HepG2 (cell line): ENCODE measurements at regions not wholly inside any gene's neighbourhood (a gene's known extent, or its start where the extent isn't known, plus 50 kb on each side); places are given as distances from the start of the nearest gene placed in this dataset.
A peak's percentile ranks its signal among the peaks of the same experiment; 100 is the strongest.

Experiments used
- ARID3A ChIP-seq: IDR thresholded peaks from 2 replicates; pipeline ENCODE4 v1.6.1; 2012; ENCODE audit warnings: low read depth, low read length, improper control_type of control experiment
- HNF4A ChIP-seq: sonication (generic); formaldehyde crosslinking; IDR thresholded peaks from 2 replicates; pipeline ENCODE4 v1.4.0; 2020; ENCODE audit warnings: missing genetic modification reagents
- HOMEZ ChIP-seq: IDR thresholded peaks from 2 replicates; pipeline ENCODE4 v1.6.1; 2016; ENCODE audit warnings: low read depth
- NR2F6 ChIP-seq, 2 experiments: IDR thresholded peaks; 2 replicates each; pipeline ENCODE4 v1.6.1; 2016; ENCODE audit warnings: antibody characterized with exemption in 1 of 2, mild to moderate bottlenecking in 1 of 2
- PATZ1 ChIP-seq: sonication (generic); formaldehyde crosslinking; IDR thresholded peaks from 2 replicates; pipeline ENCODE4 v1.4.0; 2020; ENCODE audit warnings: missing genetic modification reagents
- PAWR ChIP-seq: sonication (generic); formaldehyde crosslinking; IDR thresholded peaks from 2 replicates; pipeline ENCODE4 v1.4.0; 2020; ENCODE audit warnings: missing genetic modification reagents, mild to moderate bottlenecking, borderline replicate concordance
- SOX6 ChIP-seq, 2 experiments: fragments of 450-650 bp in 1 of 2; sonication (generic) in 1 of 2; formaldehyde crosslinking in 1 of 2; IDR thresholded peaks; 2 replicates each; pipeline versions ENCODE4 v1.4.0 to v1.6.1; 2017 to 2020; ENCODE audit warnings: antibody characterized with exemption in 1 of 2, mild to moderate bottlenecking in 1 of 2, missing genetic modification reagents in 1 of 2
- SPEN ChIP-seq: sonication (generic); formaldehyde crosslinking; IDR thresholded peaks from 2 replicates; pipeline ENCODE4 v1.5.1; 2020; ENCODE audit warnings: low read depth, mild to moderate bottlenecking, missing genetic modification reagents
- ZNF83 ChIP-seq: sonication (generic); formaldehyde crosslinking; IDR thresholded peaks from 2 replicates; pipeline ENCODE4 v1.4.0; 2020; ENCODE audit warnings: missing genetic modification reagents, mild to moderate bottlenecking, borderline replicate concordance
- ZNF878 ChIP-seq: sonication (generic); formaldehyde crosslinking; IDR thresholded peaks from 2 replicates; pipeline ENCODE4 v1.8.1; 2023; ENCODE audit warnings: mild to moderate bottlenecking, missing genetic modification reagents, moderate library complexity
- TF ChIP-seq, protein P1 (sequence below): sonication (generic); formaldehyde crosslinking; conservative IDR thresholded peaks from 2 replicates; pipeline ENCODE4 v1.4.0; 2020; ENCODE audit warnings: mild to moderate bottlenecking, missing genetic modification reagents, moderate library complexity
- TF ChIP-seq, protein P2 (sequence below): IDR thresholded peaks from 2 replicates; pipeline ENCODE4 v1.6.1; 2016; ENCODE audit warnings: missing biosample characterization, missing genetic modification reagents, low read depth
- TF ChIP-seq, protein P3 (sequence below): sonication (generic); formaldehyde crosslinking; IDR thresholded peaks from 2 replicates; pipeline ENCODE4 v1.4.0; 2020; ENCODE audit warnings: mild to moderate bottlenecking, missing genetic modification reagents, borderline replicate concordance

GRCh38 chr10:27341001-27341400, 100.4 kb upstream of the ACBD5 start (continued):
- TF ChIP-seq SPEN (CRISPR knock-in tag): no peak
- no peak for TF ChIP-seq ZNF83 (CRISPR knock-in tag)
- TF ChIP-seq SOX6 (IDR thresholded peaks at IDR 0.05): no peak
- peak; percentile 63 for TF ChIP-seq SOX6 (CRISPR knock-in tag; IDR thresholded peaks at IDR 0.05)
- TF ChIP-seq, protein P1, sequence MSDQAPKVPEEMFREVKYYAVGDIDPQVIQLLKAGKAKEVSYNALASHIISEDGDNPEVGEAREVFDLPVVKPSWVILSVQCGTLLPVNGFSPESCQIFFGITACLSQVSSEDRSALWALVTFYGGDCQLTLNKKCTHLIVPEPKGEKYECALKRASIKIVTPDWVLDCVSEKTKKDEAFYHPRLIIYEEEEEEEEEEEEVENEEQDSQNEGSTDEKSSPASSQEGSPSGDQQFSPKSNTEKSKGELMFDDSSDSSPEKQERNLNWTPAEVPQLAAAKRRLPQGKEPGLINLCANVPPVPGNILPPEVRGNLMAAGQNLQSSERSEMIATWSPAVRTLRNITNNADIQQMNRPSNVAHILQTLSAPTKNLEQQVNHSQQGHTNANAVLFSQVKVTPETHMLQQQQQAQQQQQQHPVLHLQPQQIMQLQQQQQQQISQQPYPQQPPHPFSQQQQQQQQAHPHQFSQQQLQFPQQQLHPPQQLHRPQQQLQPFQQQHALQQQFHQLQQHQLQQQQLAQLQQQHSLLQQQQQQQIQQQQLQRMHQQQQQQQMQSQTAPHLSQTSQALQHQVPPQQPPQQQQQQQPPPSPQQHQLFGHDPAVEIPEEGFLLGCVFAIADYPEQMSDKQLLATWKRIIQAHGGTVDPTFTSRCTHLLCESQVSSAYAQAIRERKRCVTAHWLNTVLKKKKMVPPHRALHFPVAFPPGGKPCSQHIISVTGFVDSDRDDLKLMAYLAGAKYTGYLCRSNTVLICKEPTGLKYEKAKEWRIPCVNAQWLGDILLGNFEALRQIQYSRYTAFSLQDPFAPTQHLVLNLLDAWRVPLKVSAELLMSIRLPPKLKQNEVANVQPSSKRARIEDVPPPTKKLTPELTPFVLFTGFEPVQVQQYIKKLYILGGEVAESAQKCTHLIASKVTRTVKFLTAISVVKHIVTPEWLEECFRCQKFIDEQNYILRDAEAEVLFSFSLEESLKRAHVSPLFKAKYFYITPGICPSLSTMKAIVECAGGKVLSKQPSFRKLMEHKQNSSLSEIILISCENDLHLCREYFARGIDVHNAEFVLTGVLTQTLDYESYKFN: peak; percentile 55
- TF ChIP-seq HOMEZ (CRISPR knock-in tag): no peak
- TF ChIP-seq, protein P2, sequence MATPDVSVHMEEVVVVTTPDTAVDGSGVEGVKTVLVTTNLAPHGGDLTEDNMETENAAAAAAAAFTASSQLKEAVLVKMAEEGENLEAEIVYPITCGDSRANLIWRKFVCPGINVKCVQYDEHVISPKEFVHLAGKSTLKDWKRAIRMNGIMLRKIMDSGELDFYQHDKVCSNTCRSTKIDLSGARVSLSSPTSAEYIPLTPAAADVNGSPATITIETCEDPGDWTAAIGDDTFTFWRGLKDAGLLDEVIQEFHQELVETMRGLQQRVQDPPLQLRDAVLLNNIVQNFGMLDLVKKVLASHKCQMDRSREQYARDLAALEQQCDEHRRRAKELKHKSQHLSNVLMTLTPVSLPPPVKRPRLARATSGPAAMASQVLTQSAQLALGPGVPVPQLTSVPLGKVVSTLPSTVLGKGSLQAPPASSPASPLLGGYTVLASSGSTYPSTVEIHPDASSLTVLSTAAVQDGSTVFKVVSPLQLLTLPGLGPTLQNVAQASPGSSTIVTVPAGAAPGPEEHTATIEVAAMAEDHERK: no peak
- TF ChIP-seq ZNF878 (CRISPR knock-in tag): no peak
- TF ChIP-seq NR2F6 (IDR thresholded peaks at IDR 0.05): 0 out of 2 replicates have a peak, but pooled peaks have one; percentile 24
- no peak for TF ChIP-seq NR2F6 (CRISPR knock-in tag; IDR thresholded peaks at IDR 0.05)
- no peak for TF ChIP-seq PATZ1
- TF ChIP-seq ARID3A: no peak
- peak; percentile 37 for TF ChIP-seq HNF4A
- TF ChIP-seq PAWR: no peak
- TF ChIP-seq, protein P3, sequence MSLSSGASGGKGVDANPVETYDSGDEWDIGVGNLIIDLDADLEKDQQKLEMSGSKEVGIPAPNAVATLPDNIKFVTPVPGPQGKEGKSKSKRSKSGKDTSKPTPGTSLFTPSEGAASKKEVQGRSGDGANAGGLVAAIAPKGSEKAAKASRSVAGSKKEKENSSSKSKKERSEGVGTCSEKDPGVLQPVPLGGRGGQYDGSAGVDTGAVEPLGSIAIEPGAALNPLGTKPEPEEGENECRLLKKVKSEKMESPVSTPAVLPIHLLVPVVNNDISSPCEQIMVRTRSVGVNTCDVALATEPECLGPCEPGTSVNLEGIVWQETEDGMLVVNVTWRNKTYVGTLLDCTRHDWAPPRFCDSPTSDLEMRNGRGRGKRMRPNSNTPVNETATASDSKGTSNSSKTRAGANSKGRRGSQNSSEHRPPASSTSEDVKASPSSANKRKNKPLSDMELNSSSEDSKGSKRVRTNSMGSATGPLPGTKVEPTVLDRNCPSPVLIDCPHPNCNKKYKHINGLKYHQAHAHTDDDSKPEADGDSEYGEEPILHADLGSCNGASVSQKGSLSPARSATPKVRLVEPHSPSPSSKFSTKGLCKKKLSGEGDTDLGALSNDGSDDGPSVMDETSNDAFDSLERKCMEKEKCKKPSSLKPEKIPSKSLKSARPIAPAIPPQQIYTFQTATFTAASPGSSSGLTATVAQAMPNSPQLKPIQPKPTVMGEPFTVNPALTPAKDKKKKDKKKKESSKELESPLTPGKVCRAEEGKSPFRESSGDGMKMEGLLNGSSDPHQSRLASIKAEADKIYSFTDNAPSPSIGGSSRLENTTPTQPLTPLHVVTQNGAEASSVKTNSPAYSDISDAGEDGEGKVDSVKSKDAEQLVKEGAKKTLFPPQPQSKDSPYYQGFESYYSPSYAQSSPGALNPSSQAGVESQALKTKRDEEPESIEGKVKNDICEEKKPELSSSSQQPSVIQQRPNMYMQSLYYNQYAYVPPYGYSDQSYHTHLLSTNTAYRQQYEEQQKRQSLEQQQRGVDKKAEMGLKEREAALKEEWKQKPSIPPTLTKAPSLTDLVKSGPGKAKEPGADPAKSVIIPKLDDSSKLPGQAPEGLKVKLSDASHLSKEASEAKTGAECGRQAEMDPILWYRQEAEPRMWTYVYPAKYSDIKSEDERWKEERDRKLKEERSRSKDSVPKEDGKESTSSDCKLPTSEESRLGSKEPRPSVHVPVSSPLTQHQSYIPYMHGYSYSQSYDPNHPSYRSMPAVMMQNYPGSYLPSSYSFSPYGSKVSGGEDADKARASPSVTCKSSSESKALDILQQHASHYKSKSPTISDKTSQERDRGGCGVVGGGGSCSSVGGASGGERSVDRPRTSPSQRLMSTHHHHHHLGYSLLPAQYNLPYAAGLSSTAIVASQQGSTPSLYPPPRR (CRISPR knock-in tag): 0 out of 2 replicates have a peak, but pooled peaks have one; percentile 19
